CD4-positive, alpha-beta T cell treated with Interleukin-10 for 1 hour (primary cell): ENCODE measurements at regions not wholly inside any gene's neighbourhood (a gene's known extent, or its start where the extent isn't known, plus 50 kb on each side); places are given as distances from the start of the nearest gene placed in this dataset.
A peak's percentile ranks its signal among the peaks of the same experiment; 100 is the strongest.

Source experiments
- DNase-seq: peaks from one replicate; pipeline ENCODE4 v3.0.0-alpha.2; 2020

GRCh38 chr3:193829781-193830180 lies 236.8 kb downstream of the OPA1 start:
- DNase-seq, result no peak

- no peak for DNase-seq
Observed at GRCh38 chr3:193830791-193831191, 237.8 kb downstream of the OPA1 start.

- peak; percentile 3 for DNase-seq
Observed at GRCh38 chr3:193831495-193832455, 238.8 kb downstream of the OPA1 start.

- no peak for DNase-seq
Observed at GRCh38 chr3:193832833-193833413, 239.9 kb downstream of the OPA1 start.

DNA sequence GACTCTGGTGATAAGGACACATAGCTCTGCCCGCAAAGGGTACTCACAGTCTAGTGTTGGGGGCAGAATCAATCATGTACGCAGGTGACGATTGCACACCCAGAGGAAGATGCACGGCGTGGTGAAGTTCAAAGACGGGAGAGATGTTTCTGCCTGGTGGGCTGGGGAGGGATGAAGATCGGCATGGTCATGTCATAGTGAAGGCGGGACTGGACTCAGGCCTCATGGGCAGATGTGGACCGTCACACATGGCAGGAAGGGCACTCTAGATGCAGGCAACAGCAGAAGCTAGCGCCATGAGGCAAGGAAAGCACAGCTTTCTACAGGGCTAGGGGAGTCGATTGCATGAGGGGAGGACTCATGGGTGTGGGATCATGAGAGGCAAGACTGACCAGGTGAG lies 240.6 kb downstream of the OPA1 start:
- no peak for DNase-seq

GRCh38 chr3:193835414-193835813 lies 242.4 kb downstream of the OPA1 start:
- DNase-seq, result no peak

GRCh38 chr3:193836511-193836910 lies 243.5 kb downstream of the OPA1 start:
- DNase-seq, result no peak

DNA sequence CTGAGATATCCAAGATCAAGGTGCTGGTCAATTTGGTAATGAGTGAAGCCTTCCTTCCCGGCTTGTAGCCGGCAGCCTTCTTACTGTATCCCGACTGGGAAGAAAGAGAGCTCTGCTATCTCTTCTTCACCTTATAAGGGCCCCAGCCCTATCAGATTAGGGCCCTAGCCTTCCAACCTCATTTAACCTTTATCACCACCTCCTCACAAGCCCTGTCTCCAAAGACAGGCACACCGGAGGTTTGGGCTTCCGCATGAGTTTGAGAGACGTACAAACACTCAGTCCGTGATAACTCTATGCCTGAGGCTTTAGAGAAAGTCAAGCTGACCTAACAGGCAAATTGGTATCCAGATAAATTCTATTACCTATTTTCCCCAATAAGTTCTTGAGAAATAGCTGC lies 243.9 kb downstream of the OPA1 start:
- DNase-seq, result no peak

DNA sequence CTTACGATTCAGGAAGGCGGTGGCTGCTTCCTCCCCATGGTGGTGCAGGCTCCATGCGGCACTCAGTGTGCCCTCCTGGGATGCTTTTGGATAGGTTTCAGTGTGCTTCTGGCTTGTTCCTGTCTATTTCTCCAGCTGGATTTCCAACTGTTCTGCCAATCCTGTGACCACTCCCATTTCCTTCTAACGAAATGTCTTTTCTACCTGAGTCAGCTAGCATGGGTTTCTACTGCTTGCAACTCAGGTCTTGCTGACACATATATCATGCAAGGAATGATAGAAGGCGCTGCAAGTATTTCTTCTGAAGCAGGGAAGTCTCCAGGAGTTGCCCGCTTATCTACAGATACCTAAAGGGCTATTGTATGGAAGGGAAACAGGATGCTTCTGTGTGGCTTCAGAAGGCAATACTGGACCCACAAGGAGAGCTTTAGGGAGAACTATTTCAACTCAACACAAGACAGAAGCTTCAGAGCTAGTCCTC lies 244.4 kb downstream of the OPA1 start:
- no peak for DNase-seq

DNA sequence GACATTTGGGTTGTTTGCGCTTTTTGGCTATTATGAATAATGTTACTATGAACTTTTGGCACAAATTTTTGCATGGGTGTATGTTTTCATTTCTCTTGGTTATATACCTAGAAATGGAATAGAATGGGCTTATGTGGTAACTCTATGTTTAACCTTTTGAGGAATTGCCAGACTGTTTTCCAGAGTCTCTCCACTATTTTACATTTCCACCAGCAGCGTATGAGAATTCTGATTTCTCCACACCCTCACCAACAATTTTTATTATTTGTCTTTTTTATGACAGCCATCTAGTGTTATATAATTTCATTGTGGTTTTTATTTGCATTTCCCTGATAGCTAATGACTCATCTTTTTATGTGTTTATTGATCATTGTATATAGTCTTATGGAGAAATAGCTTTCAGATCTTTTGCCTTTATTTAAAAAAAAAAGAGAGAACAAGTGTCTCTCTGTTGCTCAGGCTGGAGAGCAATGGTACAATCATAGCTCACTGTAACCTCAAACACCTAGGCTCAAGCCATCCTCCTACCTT lies 247.2 kb downstream of the OPA1 start:
- DNase-seq, result no peak

DNA sequence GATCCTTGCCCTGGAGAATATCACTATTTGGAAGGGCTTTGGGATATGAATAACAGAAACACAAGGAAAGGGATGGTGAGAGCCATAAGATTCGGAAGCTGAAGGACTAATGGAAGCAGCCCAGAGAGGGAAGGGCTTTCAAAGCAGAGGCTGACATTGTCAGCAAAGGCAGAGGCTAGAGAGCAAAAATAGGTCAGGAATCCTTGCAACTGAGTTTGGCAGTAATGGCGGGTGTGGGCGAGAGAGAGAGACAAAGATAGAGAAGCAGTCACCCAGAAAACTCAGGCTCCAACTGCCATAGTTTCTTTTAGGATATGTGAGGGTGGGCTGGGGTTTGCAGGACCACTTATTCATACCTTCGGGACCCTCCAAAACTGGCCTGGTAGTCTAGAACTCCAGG lies 248.6 kb downstream of the OPA1 start:
- no peak for DNase-seq

DNA sequence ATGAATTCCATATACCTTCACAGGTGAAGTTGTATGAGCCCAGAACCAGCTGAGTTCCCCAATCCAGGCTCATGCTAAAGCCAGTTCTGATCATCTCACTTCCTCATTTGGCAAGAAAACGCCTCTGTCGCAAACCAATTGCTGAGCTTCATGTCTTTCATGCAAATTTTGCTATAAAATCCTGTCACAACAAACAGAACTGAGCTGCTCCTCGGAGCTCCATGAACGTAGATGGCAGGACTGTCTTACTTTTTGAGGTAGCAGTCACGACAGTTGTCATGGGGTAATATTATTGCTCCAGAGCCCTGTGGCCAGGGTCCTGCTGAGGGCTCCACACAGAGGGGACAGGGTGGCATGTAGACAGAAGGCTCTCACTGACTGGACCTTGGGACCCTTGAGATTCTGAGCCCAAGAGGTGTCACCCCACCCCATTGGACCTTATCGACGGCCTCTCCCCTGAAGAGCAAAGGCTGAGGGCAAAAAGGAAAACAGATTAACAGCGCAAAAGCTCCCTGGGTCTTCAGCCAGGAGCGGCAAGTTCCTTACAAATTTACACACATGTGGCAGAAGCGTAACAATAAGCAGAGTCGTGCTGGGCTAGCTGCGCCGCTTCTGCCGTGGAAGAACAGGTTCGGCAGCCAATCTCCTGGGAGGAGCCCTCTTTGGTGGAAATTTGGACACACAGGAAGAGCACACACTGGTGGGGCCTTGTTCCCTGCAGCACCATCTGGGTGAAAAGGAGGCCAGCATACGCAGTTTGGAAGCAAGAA lies 249.2 kb downstream of the OPA1 start:
- peak; percentile 7 for DNase-seq

GRCh38 chr3:193842832-193843473 lies 249.9 kb downstream of the OPA1 start:
- DNase-seq, result no peak

DNA sequence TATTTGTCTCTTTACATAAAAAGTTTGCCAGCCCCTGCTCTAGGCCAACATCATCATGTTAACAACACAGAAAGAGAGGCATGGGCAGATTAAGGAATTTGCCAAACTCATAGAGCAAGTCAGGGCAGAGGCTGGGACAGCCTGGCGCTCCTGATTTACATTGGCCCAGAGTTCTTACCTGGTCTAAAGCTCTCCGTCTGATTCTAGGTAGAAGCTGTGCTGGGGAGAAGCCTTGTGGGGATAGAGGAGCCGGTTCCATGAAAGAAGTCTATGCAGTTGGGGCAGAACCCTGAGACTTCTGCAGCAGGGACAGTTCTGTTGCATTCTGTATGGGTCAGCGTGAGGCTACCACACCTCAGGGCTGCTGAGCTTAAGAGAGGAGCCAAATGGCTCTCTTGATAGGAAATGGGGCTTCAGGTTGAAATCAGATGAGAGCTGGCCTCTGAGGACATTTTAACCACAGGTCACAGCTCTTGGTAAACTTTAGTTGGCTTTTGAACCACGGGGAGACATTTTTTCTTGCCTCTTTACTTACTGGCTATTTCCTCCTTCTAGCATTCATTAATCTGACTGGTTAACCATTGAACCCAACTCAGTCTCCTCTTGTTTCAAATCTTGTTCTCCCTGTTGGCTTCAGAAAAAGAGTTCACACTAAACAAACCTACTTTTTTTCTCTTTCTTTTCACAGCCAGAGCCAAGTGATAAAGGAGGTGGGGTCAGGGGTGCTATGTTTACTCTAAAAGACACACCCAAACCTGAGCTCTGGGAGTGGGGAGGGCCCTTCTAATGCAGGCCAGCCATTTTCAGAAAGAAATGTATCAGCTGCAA lies 250.7 kb downstream of the OPA1 start:
- no peak for DNase-seq

- no peak for DNase-seq
Observed at GRCh38 chr3:193844472-193844871, 251.5 kb downstream of the OPA1 start.

- DNase-seq, result no peak
Observed at GRCh38 chr3:193845144-193845543, 252.1 kb downstream of the OPA1 start.

- no peak for DNase-seq
Observed at GRCh38 chr3:193846569-193846968, 253.6 kb downstream of the OPA1 start.

DNA sequence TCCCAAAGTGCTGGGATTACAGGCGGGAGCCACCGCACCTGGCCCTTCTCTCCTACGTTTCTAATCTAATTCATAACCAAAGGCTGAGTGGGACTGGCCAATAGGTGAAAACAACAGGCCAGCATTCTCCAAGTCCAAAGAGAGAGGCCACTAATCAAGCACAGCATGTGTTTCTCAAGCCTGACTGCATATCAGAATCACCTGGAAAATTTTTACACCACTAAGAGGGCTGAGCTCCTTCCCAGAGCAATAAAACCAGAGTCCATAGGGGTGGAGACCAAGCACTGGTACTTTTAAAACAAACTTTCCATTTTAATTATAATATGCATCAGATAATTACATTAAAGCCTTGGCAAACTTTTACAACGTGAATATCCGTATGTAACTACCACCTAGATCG lies 254.4 kb downstream of the OPA1 start:
- DNase-seq, result no peak

GRCh38 chr3:193848547-193848946 lies 255.5 kb downstream of the OPA1 start:
- no peak for DNase-seq

GRCh38 chr3:193850084-193850619 lies 257.1 kb downstream of the OPA1 start:
- no peak for DNase-seq

DNA sequence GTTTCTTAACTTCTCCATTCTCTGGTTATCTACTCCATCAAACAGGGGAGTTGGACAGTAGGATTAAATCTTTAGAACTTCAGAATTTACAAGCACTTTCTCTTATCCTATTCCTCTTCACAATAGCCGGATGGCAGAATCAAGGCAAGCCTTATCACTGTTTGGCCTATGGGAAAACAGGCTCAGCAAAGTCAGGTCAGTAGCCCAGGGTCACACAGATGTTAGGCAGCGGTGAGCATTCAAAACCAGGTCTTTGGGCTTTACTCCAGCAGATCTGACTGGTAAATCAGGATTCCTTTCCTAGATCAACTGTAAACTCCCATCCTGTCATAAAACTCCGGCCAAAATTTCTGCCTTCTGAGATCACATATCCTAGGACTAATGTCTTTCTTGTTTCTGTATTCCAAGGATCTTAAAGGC lies 258.4 kb downstream of the OPA1 start:
- DNase-seq, result no peak
